K562 (cell line): ENCODE measurements at regions not wholly inside any gene's neighbourhood (a gene's known extent, or its start where the extent isn't known, plus 50 kb on each side); places are given as distances from the start of the nearest gene placed in this dataset.

Source experiments
- ATAC-seq: fragments of 200-7000 bp; cut with Tn5 transposase; 3 replicates; pipeline ENCODE4 v1.9.1; 2020; ENCODE audit warnings: moderate library complexity
- BruUV-seq: library from RNA; stranded (reverse); fragments of 400-500 nt; replicated peaks from 2 replicates; lab custom pipeline; 2021; lab: Mats Ljungman, UMichigan
- CTCF ChIA-PET: fragments of 300-600 bp; formaldehyde crosslinking; extraction: SDS; loops from one replicate; lab custom pipeline; 2021; ENCODE audit warnings: low intra/inter-chr PET ratio; lab: Yijun Ruan, JAX
- POLR2A ChIA-PET: fragments of 300-600, 350-650 bp; sonication (Branson Sonifier 250); formaldehyde crosslinking; extraction: SDS; loops from one replicate; lab custom pipeline; 2021; ENCODE audit warnings: antibody characterized with exemption, inconsistent platforms; lab: Yijun Ruan, JAX
- DNase-seq, 4 experiments: peaks; one replicate each; pipeline versions ENCODE4 v3.0.0 to v3.0.0-alpha.2; 2011 to 2018; ENCODE audit warnings: low spot score in 3 of 4, mixed read lengths in 3 of 4; ENCODE audit errors: extremely low read depth in 1 of 4
- FAIRE-seq: peaks from 2 replicates; lab custom pipeline; 2011; peaks lifted over from hg19 to GRCh38; lab: Jason Lieb, UNC
- H2AFZ ChIP-seq: 2 replicates; pipeline ENCODE4 v1.6.0; 2011; ENCODE audit warnings: low read depth, low read length, control low read depth, inconsistent platforms
- H3K27ac ChIP-seq: fragments of 200-600 bp; 3 replicates; pipeline ENCODE4 v1.8.0; 2011; ENCODE audit warnings: low read depth, mild to moderate bottlenecking, control low read depth, inconsistent platforms, low read length, moderate library complexity, mixed read lengths; ENCODE audit errors: extremely low read depth
- H3K27me3 ChIP-seq, 2 experiments: fragments of 300-600 bp in 1 of 2; 2 replicates in 1 of 2; 3 replicates in 1 of 2; pipeline versions ENCODE4 v1.6.0 to v1.8.0; 2011; ENCODE audit warnings: inconsistent platforms in 2 of 2, low read length in 2 of 2, mild to moderate bottlenecking in 1 of 2, mixed read lengths in 1 of 2, moderate library complexity in 1 of 2; ENCODE audit not compliant: control insufficient read depth in 2 of 2, insufficient read depth in 2 of 2
- H3K36me3 ChIP-seq: fragments of 300-600 bp; 3 replicates; pipeline ENCODE4 v1.8.0; 2011; ENCODE audit warnings: mild to moderate bottlenecking, low read length, inconsistent platforms; ENCODE audit not compliant: control insufficient read depth, insufficient read depth
- H3K4me1 ChIP-seq, 2 experiments: fragments of 200-600 bp in 1 of 2; replicated peaks in 1 of 2; 2 replicates in 1 of 2; 3 replicates in 1 of 2; pipeline versions ENCODE4 v1.5.1 to v1.8.0; 2011; ENCODE audit warnings: inconsistent platforms in 2 of 2, low read length in 2 of 2, mild to moderate bottlenecking in 1 of 2, mixed read lengths in 1 of 2, moderate library complexity in 1 of 2; ENCODE audit not compliant: control insufficient read depth in 2 of 2, insufficient read depth in 2 of 2
- H3K4me2 ChIP-seq: 2 replicates; pipeline ENCODE4 v1.6.1; 2011; ENCODE audit warnings: low read length, control low read depth, inconsistent platforms, mixed read lengths; ENCODE audit not compliant: insufficient read depth
- H3K4me3 ChIP-seq: fragments of 200-600 bp; sonication (generic), shearing (Covaris generic); 2 replicates; pipeline ENCODE4 v1.5.1; 2016; ENCODE audit warnings: control low read depth, inconsistent platforms
- H3K79me2 ChIP-seq: fragments of 200-600 bp; 3 replicates; pipeline ENCODE4 v1.8.0; 2011; ENCODE audit warnings: low read length, inconsistent platforms; ENCODE audit not compliant: control insufficient read depth, insufficient read depth
- H3K9ac ChIP-seq, 2 experiments: 2 replicates each; pipeline versions ENCODE4 v1.6.0 to v1.6.1; 2011; ENCODE audit warnings: low read depth in 2 of 2, low read length in 2 of 2, control low read depth in 1 of 2, inconsistent platforms in 1 of 2, mild to moderate bottlenecking in 1 of 2, mixed read lengths in 1 of 2; ENCODE audit not compliant: insufficient read depth in 1 of 2
- H3K9me1 ChIP-seq: one replicate; pipeline ENCODE4 v1.6.0; 2011; ENCODE audit warnings: inconsistent platforms, mild to moderate bottlenecking, low read length, moderate library complexity; ENCODE audit not compliant: control insufficient read depth, insufficient read depth
- H3K9me3 ChIP-seq: replicated peaks from 2 replicates; pipeline ENCODE4 v1.5.1; 2011; ENCODE audit warnings: low read depth, low read length, inconsistent platforms; ENCODE audit not compliant: control insufficient read depth, insufficient read depth
- H4K20me1 ChIP-seq: replicated peaks from 2 replicates; pipeline ENCODE4 v1.6.1; 2011; ENCODE audit warnings: low read length, inconsistent platforms, mixed read lengths; ENCODE audit not compliant: control insufficient read depth, insufficient read depth
- ATF4 ChIP-seq: fragments of 450-650 bp; formaldehyde crosslinking; IDR thresholded peaks from 2 replicates; pipeline ENCODE4 v1.4.0; 2022; ENCODE audit warnings: mild to moderate bottlenecking, moderate library complexity
- CBX5 ChIP-seq: IDR thresholded peaks from 2 replicates; pipeline ENCODE4 v1.6.1; 2014; ENCODE audit warnings: low read depth, borderline replicate concordance
- HMBOX1 ChIP-seq: sonication (generic); IDR thresholded peaks from 2 replicates; pipeline ENCODE4 v1.6.1; 2016
- KDM2B ChIP-seq: fragments of 250-450 bp; sonication (Bioruptor Pico); IDR thresholded peaks from 2 replicates; pipeline ENCODE4 v1.8.0; 2021; ENCODE audit warnings: mild to moderate bottlenecking, moderate library complexity
- WGBS: fragments of 100-300 bp; shearing (Covaris generic); methylation state at CpG from one replicate; pipeline ENCODE4 v1.1.6; 2016; ENCODE audit warnings: low coverage, mixed read lengths; ENCODE audit not compliant: insufficient coverage; ENCODE audit errors: missing lambda C conversion rate; 5-methylcytosine and 5-hydroxymethylcytosine counted together
- in situ Hi-C: fragments of 300-500 bp; cut with MboI; formaldehyde crosslinking; loops from 4 replicates; pipeline ENCODE4 v1.15.0; 2018; ENCODE audit warnings: inconsistent platforms, mixed read lengths
- intact Hi-C: fragments of 100-400 bp; cut with micrococcal nuclease; formaldehyde crosslinking; loops from 2 replicates; pipeline ENCODE4 v1.14.2; 2022

DNA sequence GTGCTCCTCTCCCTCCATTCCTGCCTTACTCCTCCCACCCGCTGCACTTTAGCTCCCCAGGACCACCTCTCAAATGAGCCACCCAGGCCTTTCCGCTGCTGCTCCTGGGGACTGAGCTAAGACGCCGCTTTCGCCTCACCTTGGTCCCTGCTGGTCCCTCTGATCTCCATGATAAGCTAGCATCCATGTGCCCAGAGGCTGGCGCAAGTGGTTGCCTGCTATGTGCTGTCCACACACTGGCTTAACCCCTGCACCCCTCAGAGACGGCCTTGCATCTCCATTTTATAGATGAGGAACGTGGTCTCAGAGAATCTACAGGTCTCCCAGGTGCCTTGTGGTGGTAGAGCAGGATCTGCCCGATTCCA is 160.1 kb upstream of the PMEPA1 start:
- intact Hi-C loops = no loop called here
- no peaks in the 10 kb centered on the region for H3K9me1 ChIP-seq
- TF ChIP-seq CBX5 (no peak), HMBOX1 (no peak), ATF4 (CRISPR knock-in tag) (no peak), KDM2B (CRISPR knock-in tag) (no peak)
- TF ChIP-seq, all 486 proteins: peak for 0
- Histone ChIP-seq H3K9me3 (no peaks in the 10 kb centered on the region), H3K4me2 (no peak overlapping the region), H3K79me2 (no peaks in the 10 kb centered on the region), H3K27me3 (peaks cover 3 to 36% of the 10 kb centered on the region in 2 experiments; a peak in 2 of 5 replicates), H4K20me1 (no peaks in the 10 kb centered on the region), H3K4me1 (no peaks in the 10 kb centered on the region), H3K27ac (no peak overlapping the region), H2AFZ (no peak overlapping the region), H3K4me3 (no peak overlapping the region), H3K36me3 (no peaks in the 10 kb centered on the region), H3K9ac (no peak overlapping the region)
- ATAC-seq (no peak), DNase-seq (no peak), FAIRE-seq (no peak)
- CTCF ChIA-PET = no interaction called here
- no TSS peak for BruUV-seq
- POLR2A ChIA-PET = interaction anchor here (0.6 kb wide), 1 partner anchor 201 kb away, joined by 3 read pairs; no protein-coding TSS in a partner anchor
- in situ Hi-C loops = no loop called here
- 0% methylated on average over 9 of the region's 9 CpGs for WGBS
